Keratinocyte (primary cell): ENCODE measurements at regions not wholly inside any gene's neighbourhood (a gene's known extent, or its start where the extent isn't known, plus 50 kb on each side); places are given as distances from the start of the nearest gene placed in this dataset.

Experiments used
- EZH2 ChIP-seq: IDR thresholded peaks from one replicate; pipeline ENCODE4 v1.6.1; 2012; ENCODE audit warnings: inconsistent platforms, mild to moderate bottlenecking, low read length, moderate library complexity
- TF ChIP-seq, protein P1 (sequence below), 3 experiments: IDR thresholded peaks in 1 of 3; conservative IDR thresholded peaks in 1 of 3; optimal IDR thresholded peaks in 1 of 3; 2 replicates in 2 of 3; 3 replicates in 1 of 3; pipeline versions ENCODE3 to v1.5.1; 2011; ENCODE audit warnings: low read length in 3 of 3, mild to moderate bottlenecking in 3 of 3, moderate library complexity in 2 of 3, control low read depth in 1 of 3, inconsistent platforms in 1 of 3; ENCODE audit not compliant: insufficient read depth in 2 of 3; ENCODE audit errors: extremely low read depth in 1 of 3

DNA sequence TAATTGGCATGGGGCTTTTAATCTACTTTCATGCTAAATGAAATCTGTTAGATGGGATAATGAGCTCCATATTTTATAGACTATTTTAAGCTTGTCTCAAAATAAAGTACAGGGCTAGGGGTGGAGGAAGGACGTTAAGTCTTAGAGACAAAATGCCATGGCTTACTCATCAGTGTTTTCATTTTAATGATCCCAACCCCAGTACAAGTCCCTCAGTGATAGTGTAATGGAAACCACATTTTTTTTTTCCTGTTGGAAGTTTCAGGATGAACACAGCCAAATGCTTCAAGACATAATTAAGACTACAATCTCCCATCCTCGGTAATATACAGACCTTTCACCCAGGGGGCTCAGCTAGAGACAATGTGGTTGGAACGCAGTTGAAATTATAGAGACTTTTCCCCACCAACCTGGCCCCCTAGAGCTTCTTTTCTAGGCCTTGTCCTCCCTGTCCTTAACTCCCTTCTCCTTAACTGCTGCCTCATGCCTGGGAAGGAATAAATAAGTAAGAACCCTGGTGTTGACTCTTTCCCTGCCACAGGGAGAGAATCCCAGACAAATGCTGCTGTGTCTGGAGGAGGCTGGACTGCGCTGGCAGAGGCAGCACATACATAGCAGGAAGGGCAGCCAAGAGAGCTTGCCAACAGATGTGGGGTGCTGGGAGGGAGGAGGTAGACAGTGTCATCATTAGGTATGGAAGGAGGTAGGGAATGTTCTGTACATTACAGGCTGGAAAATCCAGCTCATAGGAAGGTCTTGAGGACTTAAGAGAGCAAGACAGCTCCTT is 115.4 kb upstream of the ROPN1 start:
- TF ChIP-seq, protein P1, sequence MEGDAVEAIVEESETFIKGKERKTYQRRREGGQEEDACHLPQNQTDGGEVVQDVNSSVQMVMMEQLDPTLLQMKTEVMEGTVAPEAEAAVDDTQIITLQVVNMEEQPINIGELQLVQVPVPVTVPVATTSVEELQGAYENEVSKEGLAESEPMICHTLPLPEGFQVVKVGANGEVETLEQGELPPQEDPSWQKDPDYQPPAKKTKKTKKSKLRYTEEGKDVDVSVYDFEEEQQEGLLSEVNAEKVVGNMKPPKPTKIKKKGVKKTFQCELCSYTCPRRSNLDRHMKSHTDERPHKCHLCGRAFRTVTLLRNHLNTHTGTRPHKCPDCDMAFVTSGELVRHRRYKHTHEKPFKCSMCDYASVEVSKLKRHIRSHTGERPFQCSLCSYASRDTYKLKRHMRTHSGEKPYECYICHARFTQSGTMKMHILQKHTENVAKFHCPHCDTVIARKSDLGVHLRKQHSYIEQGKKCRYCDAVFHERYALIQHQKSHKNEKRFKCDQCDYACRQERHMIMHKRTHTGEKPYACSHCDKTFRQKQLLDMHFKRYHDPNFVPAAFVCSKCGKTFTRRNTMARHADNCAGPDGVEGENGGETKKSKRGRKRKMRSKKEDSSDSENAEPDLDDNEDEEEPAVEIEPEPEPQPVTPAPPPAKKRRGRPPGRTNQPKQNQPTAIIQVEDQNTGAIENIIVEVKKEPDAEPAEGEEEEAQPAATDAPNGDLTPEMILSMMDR (optimal IDR thresholded peaks at IDR 0.05 in 1 of 3, IDR thresholded peaks at IDR 0.05 in 1 of 3, conservative IDR thresholded peaks at IDR 0.05 in 1 of 3; ENCODE audit: extremely low read depth in 1 of 3, insufficient read depth in 2 of 3, low read length in 3 of 3), result no peak
- TF ChIP-seq EZH2, result no peak
